Right atrium auricular region (tissue), 2 donors: ENCODE measurements at regions not wholly inside any gene's neighbourhood (a gene's known extent, or its start where the extent isn't known, plus 50 kb on each side); places are given as distances from the start of the nearest gene placed in this dataset.
A peak's percentile ranks its signal among the peaks of the same experiment; 100 is the strongest.

ENCODE experiments used
- DNase-seq: peaks from one replicate; pipeline ENCODE4 v3.0.0-alpha.2; 2019; ENCODE audit warnings: low spot score
- H3K27ac ChIP-seq, 2 donors: fragments of 200-600 bp; sonication (generic); 1 replicate in 1 of 2; 2 replicates in 1 of 2; pipeline ENCODE4 v1.5.1; 2016 to 2019
- H3K27me3 ChIP-seq, 2 donors: fragments of 200-600 bp; sonication (generic); one replicate each; pipeline versions ENCODE4 v1.5.1 to v1.6.0; 2017 to 2019
- H3K36me3 ChIP-seq: fragments of 200-600 bp; sonication (generic); one replicate; pipeline ENCODE4 v1.5.1; 2016
- H3K4me1 ChIP-seq, 2 donors: fragments of 200-600 bp; sonication (generic); one replicate each; pipeline versions ENCODE4 v1.5.1 to v1.6.0; 2017 to 2019
- H3K4me3 ChIP-seq, 2 donors: fragments of 200-600 bp; sonication (generic); 1 replicate in 1 of 2; 2 replicates in 1 of 2; pipeline ENCODE4 v1.5.1; 2017 to 2019; ENCODE audit warnings: mild to moderate bottlenecking in 1 of 2, moderate library complexity in 1 of 2
- H3K9me3 ChIP-seq, 2 donors: fragments of 200-600 bp; sonication (generic); one replicate each; pipeline ENCODE4 v1.5.1; 2019
- TF ChIP-seq, protein P1 (sequence below), 2 donors: fragments of 200-600 bp; sonication (generic); IDR thresholded peaks; one replicate each; pipeline ENCODE4 v1.5.1; 2019; ENCODE audit warnings: antibody characterized with exemption in 2 of 2

DNA sequence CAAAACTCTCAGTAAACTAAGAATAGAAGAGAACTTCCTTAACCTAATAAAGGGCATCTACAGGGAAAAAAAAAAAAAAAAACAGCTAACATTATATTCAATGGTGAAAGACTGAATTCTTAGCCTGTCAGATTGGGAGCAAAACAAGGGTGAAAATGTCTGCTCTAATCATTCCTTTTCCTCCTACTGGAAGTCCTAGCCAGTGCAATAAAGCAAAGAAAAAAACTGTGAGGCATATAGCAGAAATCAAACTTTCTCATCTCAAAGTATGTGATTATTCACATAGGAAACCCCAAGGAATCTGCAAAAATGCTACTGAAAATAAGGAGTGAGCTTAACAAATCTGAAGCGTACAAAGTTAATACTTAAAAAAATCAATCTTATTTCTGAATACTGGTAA lies 170.7 kb downstream of the NUAK1 start:
- TF ChIP-seq, protein P1, sequence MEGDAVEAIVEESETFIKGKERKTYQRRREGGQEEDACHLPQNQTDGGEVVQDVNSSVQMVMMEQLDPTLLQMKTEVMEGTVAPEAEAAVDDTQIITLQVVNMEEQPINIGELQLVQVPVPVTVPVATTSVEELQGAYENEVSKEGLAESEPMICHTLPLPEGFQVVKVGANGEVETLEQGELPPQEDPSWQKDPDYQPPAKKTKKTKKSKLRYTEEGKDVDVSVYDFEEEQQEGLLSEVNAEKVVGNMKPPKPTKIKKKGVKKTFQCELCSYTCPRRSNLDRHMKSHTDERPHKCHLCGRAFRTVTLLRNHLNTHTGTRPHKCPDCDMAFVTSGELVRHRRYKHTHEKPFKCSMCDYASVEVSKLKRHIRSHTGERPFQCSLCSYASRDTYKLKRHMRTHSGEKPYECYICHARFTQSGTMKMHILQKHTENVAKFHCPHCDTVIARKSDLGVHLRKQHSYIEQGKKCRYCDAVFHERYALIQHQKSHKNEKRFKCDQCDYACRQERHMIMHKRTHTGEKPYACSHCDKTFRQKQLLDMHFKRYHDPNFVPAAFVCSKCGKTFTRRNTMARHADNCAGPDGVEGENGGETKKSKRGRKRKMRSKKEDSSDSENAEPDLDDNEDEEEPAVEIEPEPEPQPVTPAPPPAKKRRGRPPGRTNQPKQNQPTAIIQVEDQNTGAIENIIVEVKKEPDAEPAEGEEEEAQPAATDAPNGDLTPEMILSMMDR (IDR thresholded peaks at IDR 0.05): no peak
- H3K4me3 ChIP-seq: no peak overlapping the region
- H3K36me3 ChIP-seq: no peaks in the 10 kb centered on the region
- no peaks in the 10 kb centered on the region for H3K9me3 ChIP-seq
- no peaks in the 10 kb centered on the region for H3K27me3 ChIP-seq
- H3K27ac ChIP-seq: peak overlapping the region; percentile 76 to 83
- DNase-seq: no peak
- H3K4me1 ChIP-seq: peaks cover 0 to 16% of the 10 kb centered on the region in 2 donors

GRCh38 chr12:105970885-105971284 lies 167.9 kb downstream of the NUAK1 start:
- no peaks in the 10 kb centered on the region for H3K36me3 ChIP-seq
- H3K4me1 ChIP-seq: peaks cover 0 to 16% of the 10 kb centered on the region in 2 donors
- DNase-seq: no peak
- no peaks in the 10 kb centered on the region for H3K9me3 ChIP-seq
- H3K4me3 ChIP-seq: no peak overlapping the region
- no peak overlapping the region for H3K27ac ChIP-seq
- TF ChIP-seq, protein P1 (IDR thresholded peaks at IDR 0.05): no peak
- H3K27me3 ChIP-seq: no peaks in the 10 kb centered on the region

- no peak overlapping the region for H3K4me3 ChIP-seq
- H3K27me3 ChIP-seq: no peaks in the 10 kb centered on the region
- no peaks in the 10 kb centered on the region for H3K36me3 ChIP-seq
- H3K4me1 ChIP-seq: no peaks in the 10 kb centered on the region
- TF ChIP-seq, protein P1 (IDR thresholded peaks at IDR 0.05): no peak
- no peaks in the 10 kb centered on the region for H3K9me3 ChIP-seq
- no peak overlapping the region for H3K27ac ChIP-seq
- no peak for DNase-seq
These were observed 164.0 kb downstream of the NUAK1 start for GRCh38 chr12:105974738-105975137.

DNA sequence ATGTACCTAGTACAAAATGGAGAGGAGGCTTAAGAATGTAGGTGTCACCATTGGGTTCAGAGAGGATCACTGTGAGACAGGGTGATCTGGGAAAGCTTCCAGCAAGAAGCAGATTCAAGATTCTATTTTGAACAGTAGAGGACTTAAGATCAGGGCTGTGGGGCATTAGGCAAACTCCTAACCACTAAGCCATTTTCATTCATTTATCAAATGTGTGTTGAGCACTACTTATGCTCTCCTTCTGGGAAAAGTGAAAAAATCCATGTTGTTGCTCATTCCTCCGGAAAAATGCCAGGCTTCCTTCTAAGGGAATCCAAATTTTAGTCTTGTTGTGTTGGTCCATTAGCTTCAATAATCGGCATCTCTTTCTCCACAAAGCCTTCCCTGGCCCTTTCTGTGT lies 163.4 kb downstream of the NUAK1 start:
- Histone ChIP-seq H3K27ac (no peak overlapping the region), H3K4me1 (no peaks in the 10 kb centered on the region), H3K4me3 (no peak overlapping the region), H3K36me3 (no peaks in the 10 kb centered on the region), H3K9me3 (no peaks in the 10 kb centered on the region), H3K27me3 (no peaks in the 10 kb centered on the region)
- TF ChIP-seq, protein P1 (IDR thresholded peaks at IDR 0.05): no peak
- no peak for DNase-seq

- Histone ChIP-seq H3K27ac (no peak overlapping the region), H3K27me3 (no peaks in the 10 kb centered on the region), H3K4me1 (peaks cover 0 to 9% of the 10 kb centered on the region in 2 donors), H3K9me3 (no peaks in the 10 kb centered on the region), H3K36me3 (no peaks in the 10 kb centered on the region), H3K4me3 (no peak overlapping the region)
- DNase-seq: no peak
- TF ChIP-seq, protein P1 (IDR thresholded peaks at IDR 0.05): no peak
These were observed 161.5 kb downstream of the NUAK1 start for GRCh38 chr12:105977236-105977635.

DNA sequence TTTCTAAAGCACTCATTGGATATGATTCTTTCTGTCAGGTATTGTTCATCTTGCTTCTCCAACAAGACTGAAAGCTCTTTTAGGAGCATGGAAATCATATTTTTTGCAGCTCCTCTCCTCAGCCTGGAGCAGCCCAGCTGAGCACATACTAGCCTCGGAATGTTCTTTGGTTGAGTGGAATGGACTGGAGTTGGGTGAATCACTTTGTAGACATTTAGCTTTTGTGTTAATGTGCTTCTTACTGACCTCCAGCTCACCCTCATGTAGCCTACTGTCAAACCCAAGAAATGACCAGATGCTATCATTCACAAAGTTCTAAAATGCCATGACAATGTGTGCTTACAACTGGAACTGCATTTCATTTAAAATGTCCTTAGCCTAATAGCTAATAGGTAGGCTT lies 161.1 kb downstream of the NUAK1 start:
- no peak overlapping the region for H3K4me3 ChIP-seq
- H3K9me3 ChIP-seq: no peaks in the 10 kb centered on the region
- no peak overlapping the region for H3K27ac ChIP-seq
- H3K36me3 ChIP-seq: no peaks in the 10 kb centered on the region
- TF ChIP-seq, protein P1 (IDR thresholded peaks at IDR 0.05): no peak
- no peak for DNase-seq
- H3K27me3 ChIP-seq: no peaks in the 10 kb centered on the region
- H3K4me1 ChIP-seq: peaks cover 0 to 13% of the 10 kb centered on the region in 2 donors
